PC-3 (cell line): ENCODE measurements at regions not wholly inside any gene's neighbourhood (a gene's known extent, or its start where the extent isn't known, plus 50 kb on each side); places are given as distances from the start of the nearest gene placed in this dataset.

ENCODE experiments used
- EZH2 ChIP-seq: fragments of 300-600 bp; sonication (generic); IDR thresholded peaks from one replicate; pipeline ENCODE4 v1.6.1; 2017; ENCODE audit warnings: antibody characterized with exemption, mild to moderate bottlenecking, low read length; ENCODE audit not compliant: unreplicated experiment
- TF ChIP-seq, protein P1 (sequence below): fragments of 300-600 bp; sonication (generic); conservative IDR thresholded peaks from 2 replicates; pipeline ENCODE4 v1.5.1; 2017; ENCODE audit warnings: antibody characterized with exemption, low read depth, mild to moderate bottlenecking, low read length

DNA sequence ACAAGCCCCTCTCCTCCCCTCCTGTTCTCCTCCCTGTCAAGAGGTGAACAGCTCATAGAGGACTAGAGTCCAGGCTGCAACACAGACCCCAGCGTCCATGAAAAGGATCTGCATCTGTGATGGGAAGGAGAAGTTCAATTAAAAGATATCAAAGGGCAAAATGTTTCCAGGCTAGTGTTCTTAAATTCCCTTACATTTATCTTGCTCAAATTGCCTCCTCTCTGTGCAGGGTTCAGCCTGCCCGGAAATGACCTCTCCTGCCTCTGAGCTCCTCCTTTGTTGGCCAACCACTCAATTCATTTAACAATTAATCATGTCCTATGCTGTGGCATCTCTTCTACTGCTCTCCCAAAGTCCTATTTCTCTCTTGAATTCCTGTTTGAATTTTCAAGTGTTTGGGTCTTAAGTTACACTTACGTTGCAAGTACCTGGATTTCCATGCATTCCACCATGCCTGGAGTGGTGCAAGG, 105.3 kb downstream of the TSN start:
- TF ChIP-seq, protein P1, sequence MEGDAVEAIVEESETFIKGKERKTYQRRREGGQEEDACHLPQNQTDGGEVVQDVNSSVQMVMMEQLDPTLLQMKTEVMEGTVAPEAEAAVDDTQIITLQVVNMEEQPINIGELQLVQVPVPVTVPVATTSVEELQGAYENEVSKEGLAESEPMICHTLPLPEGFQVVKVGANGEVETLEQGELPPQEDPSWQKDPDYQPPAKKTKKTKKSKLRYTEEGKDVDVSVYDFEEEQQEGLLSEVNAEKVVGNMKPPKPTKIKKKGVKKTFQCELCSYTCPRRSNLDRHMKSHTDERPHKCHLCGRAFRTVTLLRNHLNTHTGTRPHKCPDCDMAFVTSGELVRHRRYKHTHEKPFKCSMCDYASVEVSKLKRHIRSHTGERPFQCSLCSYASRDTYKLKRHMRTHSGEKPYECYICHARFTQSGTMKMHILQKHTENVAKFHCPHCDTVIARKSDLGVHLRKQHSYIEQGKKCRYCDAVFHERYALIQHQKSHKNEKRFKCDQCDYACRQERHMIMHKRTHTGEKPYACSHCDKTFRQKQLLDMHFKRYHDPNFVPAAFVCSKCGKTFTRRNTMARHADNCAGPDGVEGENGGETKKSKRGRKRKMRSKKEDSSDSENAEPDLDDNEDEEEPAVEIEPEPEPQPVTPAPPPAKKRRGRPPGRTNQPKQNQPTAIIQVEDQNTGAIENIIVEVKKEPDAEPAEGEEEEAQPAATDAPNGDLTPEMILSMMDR = no peak
- no peak for TF ChIP-seq EZH2
